ENCODE measurements at regions not wholly inside any gene's neighbourhood (a gene's known extent, or its start where the extent isn't known, plus 50 kb on each side); places are given as distances from the start of the nearest gene placed in this dataset.

DNA sequence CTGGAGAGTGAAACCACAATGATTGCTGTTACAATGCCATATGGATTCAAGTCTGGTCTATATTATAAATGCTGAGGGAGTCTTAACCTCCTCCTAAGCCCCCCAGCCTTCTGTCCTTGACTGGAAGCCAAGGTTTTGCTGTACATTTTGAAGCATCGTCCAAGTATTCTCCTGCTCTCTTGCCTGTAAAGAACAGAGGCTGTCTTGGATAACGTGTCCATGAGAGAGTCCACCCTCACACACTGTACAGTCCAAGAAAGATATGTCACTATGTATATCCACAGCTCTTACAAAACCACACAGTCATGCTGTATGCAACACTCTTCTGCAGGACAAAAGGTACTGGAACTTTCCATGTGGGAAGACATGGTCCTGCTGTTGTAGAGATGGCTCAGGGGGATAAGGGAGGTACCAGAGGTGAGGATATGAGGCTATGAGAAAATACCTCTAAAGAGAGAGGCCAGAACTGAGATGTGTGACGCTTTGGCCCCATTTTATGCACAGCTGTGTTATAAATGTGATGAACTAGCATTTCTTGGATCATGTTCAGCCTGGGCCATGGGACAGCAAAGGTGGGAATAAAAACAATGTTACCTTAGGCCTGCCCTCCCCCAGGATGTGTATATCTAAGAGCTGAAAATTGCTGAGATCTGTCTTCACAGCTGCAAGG is 678.6 kb downstream of the IQCM start:
- TF ChIP-seq, protein P1, sequence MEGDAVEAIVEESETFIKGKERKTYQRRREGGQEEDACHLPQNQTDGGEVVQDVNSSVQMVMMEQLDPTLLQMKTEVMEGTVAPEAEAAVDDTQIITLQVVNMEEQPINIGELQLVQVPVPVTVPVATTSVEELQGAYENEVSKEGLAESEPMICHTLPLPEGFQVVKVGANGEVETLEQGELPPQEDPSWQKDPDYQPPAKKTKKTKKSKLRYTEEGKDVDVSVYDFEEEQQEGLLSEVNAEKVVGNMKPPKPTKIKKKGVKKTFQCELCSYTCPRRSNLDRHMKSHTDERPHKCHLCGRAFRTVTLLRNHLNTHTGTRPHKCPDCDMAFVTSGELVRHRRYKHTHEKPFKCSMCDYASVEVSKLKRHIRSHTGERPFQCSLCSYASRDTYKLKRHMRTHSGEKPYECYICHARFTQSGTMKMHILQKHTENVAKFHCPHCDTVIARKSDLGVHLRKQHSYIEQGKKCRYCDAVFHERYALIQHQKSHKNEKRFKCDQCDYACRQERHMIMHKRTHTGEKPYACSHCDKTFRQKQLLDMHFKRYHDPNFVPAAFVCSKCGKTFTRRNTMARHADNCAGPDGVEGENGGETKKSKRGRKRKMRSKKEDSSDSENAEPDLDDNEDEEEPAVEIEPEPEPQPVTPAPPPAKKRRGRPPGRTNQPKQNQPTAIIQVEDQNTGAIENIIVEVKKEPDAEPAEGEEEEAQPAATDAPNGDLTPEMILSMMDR (IDR thresholded peaks at IDR 0.05; ENCODE audit: low read depth, low read length, poor library complexity, severe bottlenecking): no peak
- TF ChIP-seq EZH2phosphoT487 (IDR thresholded peaks at IDR 0.05; ENCODE audit: borderline replicate concordance, low read length): no peak
